A673 (cell line): ENCODE measurements at regions not wholly inside any gene's neighbourhood (a gene's known extent, or its start where the extent isn't known, plus 50 kb on each side); places are given as distances from the start of the nearest gene placed in this dataset.

Experiments used
- BruUV-seq: library from RNA; stranded (reverse); fragments of 400-500 nt; replicated peaks from 2 replicates; lab custom pipeline; 2021; lab: Mats Ljungman, UMichigan
- CTCF ChIA-PET: fragments of 300-600 bp; sonication (Branson Sonifier 250); formaldehyde crosslinking; loops from one replicate; lab custom pipeline; 2022; ENCODE audit warnings: antibody characterized with exemption; lab: Charles Lee
- POLR2A ChIA-PET: fragments of 300-600 bp; sonication (Branson Sonifier 250); formaldehyde crosslinking; loops from one replicate; lab custom pipeline; 2022; ENCODE audit warnings: antibody characterized with exemption; ENCODE audit not compliant: low non-redundant PET; lab: Charles Lee
- DNase-seq: peaks from one replicate; pipeline ENCODE4 v3.0.0-alpha.2; 2015; ENCODE audit warnings: low spot score
- H3K27ac ChIP-seq: fragments of 200-600 bp; sonication (generic); 2 replicates; pipeline ENCODE4 v1.5.1; 2016; ENCODE audit warnings: mixed run types, low read depth, mild to moderate bottlenecking, mixed read lengths, antibody characterized with exemption, low read length; ENCODE audit not compliant: poor library complexity, severe bottlenecking
- H3K27me3 ChIP-seq: fragments of 200-600 bp; sonication (generic); replicated peaks from 2 replicates; pipeline ENCODE4 v1.6.1; 2017; ENCODE audit warnings: mixed run types, low read depth, mild to moderate bottlenecking, mixed read lengths, antibody characterized with exemption, low read length; ENCODE audit not compliant: insufficient read depth, poor library complexity
- H3K36me3 ChIP-seq: fragments of 200-600 bp; sonication (generic); 2 replicates; pipeline ENCODE4 v1.6.1; 2016; ENCODE audit warnings: mixed run types, mild to moderate bottlenecking, mixed read lengths, antibody characterized with exemption, low read length; ENCODE audit not compliant: insufficient read depth, poor library complexity, severe bottlenecking
- H3K4me1 ChIP-seq: fragments of 200-600 bp; sonication (generic); 2 replicates; pipeline ENCODE4 v1.6.1; 2017; ENCODE audit warnings: mixed run types, mild to moderate bottlenecking, mixed read lengths, antibody characterized with exemption, low read length; ENCODE audit not compliant: insufficient read depth, poor library complexity, severe bottlenecking
- H3K4me3 ChIP-seq: fragments of 200-600 bp; sonication (generic); 2 replicates; pipeline ENCODE4 v1.5.1; 2016; ENCODE audit warnings: low read depth, mixed run types, mild to moderate bottlenecking, mixed read lengths, low read length; ENCODE audit not compliant: poor library complexity, severe bottlenecking
- H3K9me3 ChIP-seq: fragments of 200-600 bp; sonication (generic); 2 replicates; pipeline ENCODE4 v1.6.1; 2016; ENCODE audit warnings: mixed run types, low read depth, mild to moderate bottlenecking, mixed read lengths, antibody characterized with exemption, low read length; ENCODE audit not compliant: poor library complexity, severe bottlenecking
- CTCF ChIP-seq: fragments of 300-800, 200-600 bp; sonication (generic); conservative IDR thresholded peaks from 2 replicates; pipeline ENCODE4 v1.5.1; 2017; ENCODE audit warnings: low read depth, mild to moderate bottlenecking, antibody characterized with exemption, low read length, moderate library complexity, mixed read lengths
- EZH2 ChIP-seq: fragments of 200-600 bp; sonication (generic); IDR thresholded peaks from 2 replicates; pipeline ENCODE4 v1.6.1; 2017; ENCODE audit warnings: borderline replicate concordance, low read depth, mild to moderate bottlenecking, mixed read lengths, antibody characterized with exemption, low read length; ENCODE audit not compliant: poor library complexity, severe bottlenecking
- intact Hi-C: fragments of 100-400 bp; cut with micrococcal nuclease; formaldehyde crosslinking; loops from one replicate; pipeline ENCODE4 v1.10.0; 2022; ENCODE audit not compliant: unreplicated experiment

- POLR2A ChIA-PET, result no interaction called here
- H3K4me3 ChIP-seq, result no peak overlapping the region
- no peaks in the 10 kb centered on the region for H3K9me3 ChIP-seq
- CTCF ChIA-PET, result no interaction called here
- DNase-seq, result no peak
- intact Hi-C loops, result no loop called here
- H3K27ac ChIP-seq, result no peak overlapping the region
- no peaks in the 10 kb centered on the region for H3K36me3 ChIP-seq
- H3K27me3 ChIP-seq, result no peaks in the 10 kb centered on the region
- no TSS peak for BruUV-seq
- no peak for TF ChIP-seq EZH2
- no peak for TF ChIP-seq CTCF
- H3K4me1 ChIP-seq, result no peaks in the 10 kb centered on the region
Measured at GRCh38 chr5:44713446-44713845, 95.3 kb upstream of the MRPS30 start.

GRCh38 chr5:44711901-44712300 lies 96.8 kb upstream of the MRPS30 start:
- Histone ChIP-seq H3K36me3 (no peaks in the 10 kb centered on the region), H3K4me3 (no peak overlapping the region), H3K4me1 (no peaks in the 10 kb centered on the region), H3K9me3 (no peaks in the 10 kb centered on the region), H3K27me3 (no peaks in the 10 kb centered on the region), H3K27ac (no peak overlapping the region)
- intact Hi-C loops, result no loop called here
- CTCF ChIA-PET, result no interaction called here
- no peak for TF ChIP-seq EZH2
- TF ChIP-seq CTCF, result no peak
- no peak for DNase-seq
- BruUV-seq, result no TSS peak
- POLR2A ChIA-PET, result no interaction called here

- no TSS peak for BruUV-seq
- no peak for DNase-seq
- no peaks in the 10 kb centered on the region for H3K36me3 ChIP-seq
- H3K9me3 ChIP-seq, result no peaks in the 10 kb centered on the region
- no peak overlapping the region for H3K4me3 ChIP-seq
- no peaks in the 10 kb centered on the region for H3K27me3 ChIP-seq
- ChIA-PET POLR2A (no interaction called here), CTCF (no interaction called here)
- no peaks in the 10 kb centered on the region for H3K4me1 ChIP-seq
- intact Hi-C loops, result no loop called here
- no peak for TF ChIP-seq EZH2
- no peak for TF ChIP-seq CTCF
- H3K27ac ChIP-seq, result no peak overlapping the region
Measured at GRCh38 chr5:44708602-44709001, 100.1 kb upstream of the MRPS30 start.
